ENCODE measurements at regions not wholly inside any gene's neighbourhood (a gene's known extent, or its start where the extent isn't known, plus 50 kb on each side); places are given as distances from the start of the nearest gene placed in this dataset.

DNA sequence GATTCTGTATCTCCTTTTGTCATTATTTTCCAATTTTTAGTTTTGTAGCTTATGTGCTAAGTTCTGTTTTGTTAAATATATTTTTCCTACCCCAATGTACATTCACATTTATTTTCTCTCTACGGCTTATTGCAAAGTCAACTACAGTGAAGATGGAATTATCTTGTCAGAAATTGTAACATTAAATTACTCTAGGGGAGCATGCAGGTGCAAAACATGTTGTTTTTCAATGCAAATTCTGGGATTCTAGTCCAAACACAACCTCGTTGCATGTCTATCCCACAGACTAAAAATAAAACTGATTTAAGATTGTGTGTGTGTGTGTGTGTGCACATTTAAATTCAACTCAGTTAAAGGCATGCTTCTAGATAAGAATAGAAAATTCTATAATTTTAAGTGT, 529.1 kb upstream of the POM121L12 start:
- Mint-ChIP-seq H3K4me1 (ENCODE audit: low read depth) (no peaks in the 10 kb centered on the region), H3K27ac (ENCODE audit: unreplicated experiment) (no peak overlapping the region), H3K36me3 (ENCODE audit: low read depth) (no peaks in the 10 kb centered on the region), H3K27me3 (ENCODE audit: low read depth) (peaks cover 2% of the 10 kb centered on the region), H3K9me3 (ENCODE audit: low read depth) (no peaks in the 10 kb centered on the region), H3K4me3 (ENCODE audit: unreplicated experiment) (no peak overlapping the region)
- no peak for DNase-seq (ENCODE audit: low spot score)
- TF ChIP-seq CTCF (IDR thresholded peaks at IDR 0.05) = no peak

DNA sequence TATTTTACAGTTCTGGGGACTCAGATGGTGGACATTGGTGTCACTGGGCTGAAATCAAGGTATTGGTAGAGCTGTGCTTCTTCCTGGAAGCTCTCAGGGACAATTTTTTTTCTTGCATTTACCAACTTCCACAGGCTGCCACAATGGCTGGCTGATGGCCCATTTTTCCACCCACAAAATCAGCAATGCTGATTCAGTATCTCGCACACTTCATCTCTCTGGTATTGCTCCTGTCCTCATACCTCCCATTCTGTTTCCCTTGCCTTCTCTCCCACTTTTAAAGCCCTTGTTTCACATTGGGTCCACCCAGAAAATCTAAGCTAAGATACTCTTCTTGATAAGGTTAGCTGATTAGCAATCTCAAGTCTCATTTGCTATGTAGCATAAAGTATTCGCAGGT, 530.9 kb upstream of the POM121L12 start:
- Mint-ChIP-seq H3K9me3 (ENCODE audit: low read depth) (no peaks in the 10 kb centered on the region), H3K4me1 (ENCODE audit: low read depth) (no peaks in the 10 kb centered on the region), H3K27ac (ENCODE audit: unreplicated experiment) (no peak overlapping the region), H3K27me3 (ENCODE audit: low read depth) (peaks cover 2% of the 10 kb centered on the region), H3K36me3 (ENCODE audit: low read depth) (no peaks in the 10 kb centered on the region), H3K4me3 (ENCODE audit: unreplicated experiment) (no peak overlapping the region)
- no peak for TF ChIP-seq CTCF (IDR thresholded peaks at IDR 0.05)
- no peak for DNase-seq (ENCODE audit: low spot score)

GRCh38 chr7:52502281-52502680, 533.2 kb upstream of the POM121L12 start:
- Mint-ChIP-seq H3K36me3 (ENCODE audit: low read depth) (no peaks in the 10 kb centered on the region), H3K4me1 (ENCODE audit: low read depth) (no peaks in the 10 kb centered on the region), H3K27ac (ENCODE audit: unreplicated experiment) (no peak overlapping the region), H3K4me3 (ENCODE audit: unreplicated experiment) (no peak overlapping the region), H3K27me3 (ENCODE audit: low read depth) (peaks cover 2% of the 10 kb centered on the region), H3K9me3 (ENCODE audit: low read depth) (no peaks in the 10 kb centered on the region)
- no peak for TF ChIP-seq CTCF (IDR thresholded peaks at IDR 0.05)
- no peak for DNase-seq (ENCODE audit: low spot score)

- Mint-ChIP-seq H3K9me3 (ENCODE audit: low read depth) (no peaks in the 10 kb centered on the region), H3K27ac (ENCODE audit: unreplicated experiment) (no peak overlapping the region), H3K36me3 (ENCODE audit: low read depth) (no peaks in the 10 kb centered on the region), H3K4me1 (ENCODE audit: low read depth) (no peaks in the 10 kb centered on the region), H3K27me3 (ENCODE audit: low read depth) (peaks cover 2% of the 10 kb centered on the region), H3K4me3 (ENCODE audit: unreplicated experiment) (no peak overlapping the region)
- no peak for DNase-seq (ENCODE audit: low spot score)
- no peak for TF ChIP-seq CTCF (IDR thresholded peaks at IDR 0.05)
Observed at GRCh38 chr7:52501696-52502095, 533.7 kb upstream of the POM121L12 start.

DNA sequence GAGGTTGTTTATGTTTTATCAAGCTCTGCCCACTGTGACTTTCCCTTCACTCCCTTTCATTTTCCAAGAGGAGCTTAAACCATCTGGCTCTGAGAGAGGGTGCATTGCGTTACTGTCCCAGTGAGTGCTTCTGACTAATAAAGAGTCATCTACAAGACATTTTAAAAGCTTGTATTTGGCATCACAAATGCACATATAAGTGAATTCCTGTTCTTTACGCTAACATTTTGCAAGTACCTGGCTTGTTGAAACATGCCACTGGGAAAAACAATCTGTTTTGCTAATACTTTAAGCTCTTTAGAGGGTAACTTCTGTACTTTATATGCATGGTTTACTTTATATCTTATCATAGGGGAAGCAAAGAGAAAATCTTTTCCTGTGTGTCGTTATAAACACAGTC, 534.6 kb upstream of the POM121L12 start:
- Mint-ChIP-seq H3K36me3 (ENCODE audit: low read depth) (no peaks in the 10 kb centered on the region), H3K9me3 (ENCODE audit: low read depth) (no peaks in the 10 kb centered on the region), H3K27ac (ENCODE audit: unreplicated experiment) (no peak overlapping the region), H3K4me1 (ENCODE audit: low read depth) (no peaks in the 10 kb centered on the region), H3K4me3 (ENCODE audit: unreplicated experiment) (no peak overlapping the region), H3K27me3 (ENCODE audit: low read depth) (peaks cover 2% of the 10 kb centered on the region)
- DNase-seq (ENCODE audit: low spot score) = no peak
- TF ChIP-seq CTCF (IDR thresholded peaks at IDR 0.05) = no peak

All from chondrocyte (in vitro differentiated cells).